ENCODE measurements at regions not wholly inside any gene's neighbourhood (a gene's known extent, or its start where the extent isn't known, plus 50 kb on each side); places are given as distances from the start of the nearest gene placed in this dataset.

DNA sequence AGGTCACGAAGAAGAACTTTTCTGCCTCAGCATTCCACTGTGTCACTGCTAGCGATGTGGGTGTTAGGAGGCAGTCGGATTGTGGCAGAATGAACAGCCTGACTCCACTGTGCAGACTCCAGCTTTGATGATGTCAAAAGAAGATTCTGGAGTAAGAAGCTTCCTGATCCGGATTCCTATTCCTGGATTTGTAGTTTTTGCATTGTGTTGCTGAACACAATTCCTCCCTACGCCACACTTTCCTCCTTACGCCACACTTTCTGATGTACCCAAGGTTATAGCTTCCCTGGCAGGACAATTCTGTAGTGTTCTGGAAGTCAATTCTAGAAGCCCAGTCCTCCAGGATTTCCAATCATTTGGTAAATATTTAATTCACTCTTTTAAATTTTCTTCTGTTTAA is 665.2 kb upstream of the ADGRL2 start:
- TF ChIP-seq, protein P1, sequence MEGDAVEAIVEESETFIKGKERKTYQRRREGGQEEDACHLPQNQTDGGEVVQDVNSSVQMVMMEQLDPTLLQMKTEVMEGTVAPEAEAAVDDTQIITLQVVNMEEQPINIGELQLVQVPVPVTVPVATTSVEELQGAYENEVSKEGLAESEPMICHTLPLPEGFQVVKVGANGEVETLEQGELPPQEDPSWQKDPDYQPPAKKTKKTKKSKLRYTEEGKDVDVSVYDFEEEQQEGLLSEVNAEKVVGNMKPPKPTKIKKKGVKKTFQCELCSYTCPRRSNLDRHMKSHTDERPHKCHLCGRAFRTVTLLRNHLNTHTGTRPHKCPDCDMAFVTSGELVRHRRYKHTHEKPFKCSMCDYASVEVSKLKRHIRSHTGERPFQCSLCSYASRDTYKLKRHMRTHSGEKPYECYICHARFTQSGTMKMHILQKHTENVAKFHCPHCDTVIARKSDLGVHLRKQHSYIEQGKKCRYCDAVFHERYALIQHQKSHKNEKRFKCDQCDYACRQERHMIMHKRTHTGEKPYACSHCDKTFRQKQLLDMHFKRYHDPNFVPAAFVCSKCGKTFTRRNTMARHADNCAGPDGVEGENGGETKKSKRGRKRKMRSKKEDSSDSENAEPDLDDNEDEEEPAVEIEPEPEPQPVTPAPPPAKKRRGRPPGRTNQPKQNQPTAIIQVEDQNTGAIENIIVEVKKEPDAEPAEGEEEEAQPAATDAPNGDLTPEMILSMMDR (conservative IDR thresholded peaks at IDR 0.05; ENCODE audit: low read depth, low read length), result no peak
- no peak for TF ChIP-seq EZH2 (IDR thresholded peaks at IDR 0.05; ENCODE audit: borderline replicate concordance, low read depth, low read length, poor library complexity, severe bottlenecking)

Data from A673 (cell line).